Kasumi-1 (cell line): ENCODE measurements at regions not wholly inside any gene's neighbourhood (a gene's known extent, or its start where the extent isn't known, plus 50 kb on each side); places are given as distances from the start of the nearest gene placed in this dataset.

Experiments
- DNase-seq, 2 experiments: peaks; one replicate each; lab custom pipeline; 2025; lab: John Stamatoyannopoulos, UW

- no peak for DNase-seq
These were observed 194.3 kb downstream of the NR2F2 start for GRCh38 chr15:96524676-96525417.

GRCh38 chr15:96535148-96535547 lies 204.6 kb downstream of the NR2F2 start:
- DNase-seq: no peak

- DNase-seq: no peak
These were observed 208.0 kb downstream of the NR2F2 start for GRCh38 chr15:96538491-96538890.

GRCh38 chr15:96540283-96540682 lies 209.8 kb downstream of the NR2F2 start:
- no peak for DNase-seq

- no peak for DNase-seq
These were observed 211.8 kb downstream of the NR2F2 start for GRCh38 chr15:96542130-96542770.

GRCh38 chr15:96544162-96544756 lies 213.8 kb downstream of the NR2F2 start:
- DNase-seq: no peak

- no peak for DNase-seq
These were observed 218.6 kb downstream of the NR2F2 start for GRCh38 chr15:96549136-96549535.

GRCh38 chr15:96551196-96551595 lies 220.7 kb downstream of the NR2F2 start:
- DNase-seq: no peak

GRCh38 chr15:96551722-96552121 lies 221.2 kb downstream of the NR2F2 start:
- no peak for DNase-seq

GRCh38 chr15:96553006-96553405 lies 222.5 kb downstream of the NR2F2 start:
- no peak for DNase-seq

- no peak for DNase-seq
These were observed 223.0 kb downstream of the NR2F2 start for GRCh38 chr15:96553451-96553850.

- DNase-seq: no peak
These were observed 223.4 kb downstream of the NR2F2 start for GRCh38 chr15:96553931-96554330.

- no peak for DNase-seq
These were observed 224.0 kb downstream of the NR2F2 start for GRCh38 chr15:96554541-96554940.

GRCh38 chr15:96559087-96559486 lies 228.6 kb downstream of the NR2F2 start:
- no peak for DNase-seq

- DNase-seq: no peak
These were observed 229.1 kb downstream of the NR2F2 start for GRCh38 chr15:96559631-96560030.

GRCh38 chr15:96560246-96560895 lies 229.9 kb downstream of the NR2F2 start:
- DNase-seq: no peak

GRCh38 chr15:96561593-96561992 lies 231.1 kb downstream of the NR2F2 start:
- no peak for DNase-seq

- DNase-seq: no peak
These were observed 234.0 kb downstream of the NR2F2 start for GRCh38 chr15:96564546-96564945.

- DNase-seq: no peak
These were observed 234.8 kb downstream of the NR2F2 start for GRCh38 chr15:96565266-96565665.

- DNase-seq: no peak
These were observed 244.3 kb downstream of the NR2F2 start for GRCh38 chr15:96574782-96575181.

- DNase-seq: no peak
These were observed 246.1 kb downstream of the NR2F2 start for GRCh38 chr15:96576596-96576995.

GRCh38 chr15:96578393-96578792 lies 247.9 kb downstream of the NR2F2 start:
- DNase-seq: no peak

- no peak for DNase-seq
These were observed 250.9 kb downstream of the NR2F2 start for GRCh38 chr15:96581371-96581770.
